Lung (tissue), 11 donors: ENCODE measurements at regions not wholly inside any gene's neighbourhood (a gene's known extent, or its start where the extent isn't known, plus 50 kb on each side); places are given as distances from the start of the nearest gene placed in this dataset.
"Not testable (repeated sequence)": the region's sequence is repeated elsewhere in the genome, so short reads cannot be mapped to it uniquely, and the experiment has no call there.

Experiments used
- ATAC-seq: fragments of 200-7000 bp; cut with Tn5 transposase; one replicate; pipeline ENCODE4 v1.9.1; 2020; ENCODE audit warnings: moderate number of reproducible peaks; ENCODE audit not compliant: insufficient read depth, low FRiP score
- DNase-seq, 3 donors: peaks; one replicate each; pipeline ENCODE4 v3.0.0-alpha.2; 2013 to 2017
- H3K27ac ChIP-seq, 2 donors: one replicate each; pipeline ENCODE4 v1.5.1; 2013; ENCODE audit warnings: mild to moderate bottlenecking in 2 of 2, moderate library complexity in 2 of 2, control low read depth in 1 of 2, inconsistent platforms in 1 of 2, low read depth in 1 of 2, low read length in 1 of 2
- H3K27me3 ChIP-seq, 3 donors: one replicate each; pipeline ENCODE4 v1.5.1; 2013; ENCODE audit warnings: low read length in 2 of 3; ENCODE audit not compliant: control insufficient read depth in 3 of 3, insufficient read depth in 3 of 3
- H3K36me3 ChIP-seq, 4 donors: one replicate each; pipeline ENCODE4 v1.5.1; 2013; ENCODE audit warnings: low read length in 4 of 4, mild to moderate bottlenecking in 1 of 4, moderate library complexity in 1 of 4; ENCODE audit not compliant: control insufficient read depth in 4 of 4, insufficient read depth in 4 of 4
- H3K4me1 ChIP-seq, 5 donors: one replicate each; pipeline ENCODE4 v1.5.1; 2013; ENCODE audit warnings: low read length in 5 of 5, mild to moderate bottlenecking in 2 of 5, moderate library complexity in 1 of 5; ENCODE audit not compliant: control insufficient read depth in 5 of 5, insufficient read depth in 5 of 5
- H3K4me3 ChIP-seq: one replicate; pipeline ENCODE4 v1.5.1; 2013; ENCODE audit warnings: mild to moderate bottlenecking, control low read depth, moderate library complexity
- H3K9ac ChIP-seq, 2 donors: one replicate each; pipeline ENCODE4 v1.5.1; 2013; ENCODE audit warnings: low read length in 2 of 2, control low read depth in 1 of 2; ENCODE audit not compliant: insufficient read depth in 1 of 2
- H3K9me3 ChIP-seq, 4 donors: one replicate each; pipeline ENCODE4 v1.5.1; 2013; ENCODE audit warnings: low read length in 3 of 4, mild to moderate bottlenecking in 1 of 4, moderate library complexity in 1 of 4; ENCODE audit not compliant: control insufficient read depth in 4 of 4, insufficient read depth in 3 of 4
- CTCF ChIP-seq: IDR thresholded peaks from 2 replicates; pipeline ENCODE4 v1.5.1; 2012; ENCODE audit warnings: mild to moderate bottlenecking; ENCODE audit errors: control extremely low read depth, extremely low read depth
- WGBS, 2 donors: extraction: QIAGEN DNeasy Blood & Tissue Kit; methylation state at CpG; one replicate each; pipeline ENCODE4 v1.1.7; 2013; 5-methylcytosine and 5-hydroxymethylcytosine counted together
- donor health status: control.
- donor health status: control.
- donor health status: Bipolar disorder and iron deficiency.
- donor health status: healthy.
- donor health status: DM: yes; HTN: yes; CAD: no.

- Histone ChIP-seq H3K27me3 (no peaks in the 10 kb centered on the region), H3K9me3 (peaks cover 0 to 21% (median 4%) of the 10 kb centered on the region in 4 donors), H3K27ac (no peak overlapping the region), H3K9ac (no peak overlapping the region), H3K4me3 (no peak overlapping the region), H3K4me1 (no peaks in the 10 kb centered on the region), H3K36me3 (no peaks in the 10 kb centered on the region)
- WGBS, 2 donors, result 89 to 90% methylated on average over 34 of the region's 34 CpGs
- ATAC-seq (no peak), DNase-seq (no peak)
- no peak for TF ChIP-seq CTCF
These were observed 152.6 kb downstream of the CRLF2 start for GRCh38 chrX:1059576-1060561.

DNA sequence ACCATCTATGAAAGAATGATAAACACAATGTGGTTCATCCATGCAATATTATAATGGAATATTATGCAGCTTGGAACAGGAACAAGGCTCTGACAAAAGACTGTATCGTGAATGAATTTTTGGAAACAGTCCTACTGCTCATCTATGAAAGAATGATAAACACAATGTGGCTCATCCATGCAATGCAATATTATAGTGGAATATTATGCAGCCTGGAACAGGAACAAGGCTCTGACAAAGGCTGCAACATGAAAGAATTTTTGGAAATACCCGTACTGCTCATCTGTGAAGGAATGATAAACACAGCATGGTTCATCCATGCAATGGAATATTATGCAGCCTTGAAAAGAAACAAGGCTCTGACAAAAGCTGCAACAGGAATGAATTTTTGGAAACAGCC is 158.8 kb downstream of the CRLF2 start:
- 46 to 97% methylated on average over 2 of the region's 2 CpGs for WGBS, 2 donors
- ATAC-seq, H3K27ac ChIP-seq, H3K9ac ChIP-seq, H3K27me3 ChIP-seq, H3K4me1 ChIP-seq, DNase-seq, H3K4me3 ChIP-seq, H3K36me3 ChIP-seq: not testable (repeated sequence)
- peaks cover 6 to 15% (median 8%) of the 10 kb centered on the region in 4 donors for H3K9me3 ChIP-seq

DNA sequence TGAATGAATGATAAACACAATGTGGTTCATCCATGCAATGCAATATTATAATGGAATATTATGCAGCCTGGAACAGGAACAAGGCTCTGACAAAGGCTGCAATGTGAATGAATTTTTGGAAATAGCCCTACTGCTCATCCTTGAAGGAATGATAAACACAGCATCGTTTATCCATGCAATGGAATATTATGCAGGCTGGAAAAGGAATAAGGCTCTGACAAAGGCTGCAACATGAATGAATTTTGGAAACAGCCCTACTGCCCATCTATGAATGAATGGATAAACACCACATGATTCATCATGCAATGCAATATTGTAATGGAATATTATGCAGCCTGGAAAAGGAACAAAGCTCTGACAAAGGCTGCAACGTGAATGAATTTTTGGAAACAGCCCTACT is 159.4 kb downstream of the CRLF2 start:
- ATAC-seq (no peak), DNase-seq (no peak)
- no peak for TF ChIP-seq CTCF
- no peak overlapping the region for H3K4me3 ChIP-seq
- whole genome bisulfite sequencing, 2 donors, result 98 to 99% methylated on average over 2 of the region's 2 CpGs
- H3K36me3 ChIP-seq, result no peaks in the 10 kb centered on the region
- no peak overlapping the region for H3K9ac ChIP-seq
- H3K27ac ChIP-seq, result no peak overlapping the region
- H3K9me3 ChIP-seq, result peaks cover 6 to 15% (median 8%) of the 10 kb centered on the region in 4 donors
- no peaks in the 10 kb centered on the region for H3K4me1 ChIP-seq
- no peaks in the 10 kb centered on the region for H3K27me3 ChIP-seq

GRCh38 chrX:1052021-1052420 is 160.4 kb downstream of the CRLF2 start:
- TF ChIP-seq CTCF, result no peak
- Histone ChIP-seq H3K27ac (no peak overlapping the region), H3K4me1 (no peaks in the 10 kb centered on the region), H3K36me3 (no peaks in the 10 kb centered on the region), H3K27me3 (no peaks in the 10 kb centered on the region), H3K9me3 (peaks cover 6 to 15% (median 8%) of the 10 kb centered on the region in 4 donors), H3K4me3 (no peak overlapping the region), H3K9ac (no peak overlapping the region)
- DNase-seq (no peak), ATAC-seq (no peak)
- WGBS, 2 donors, result 92 to 93% methylated on average over 3 of the region's 3 CpGs
